Astrocyte (in vitro differentiated cells and primary cell): ENCODE measurements at regions not wholly inside any gene's neighbourhood (a gene's known extent, or its start where the extent isn't known, plus 50 kb on each side); places are given as distances from the start of the nearest gene placed in this dataset.

ENCODE experiments used
- CTCF ChIP-seq: IDR thresholded peaks from 2 replicates; pipeline ENCODE4 v1.5.1; 2011; ENCODE audit warnings: low read depth, mild to moderate bottlenecking, inconsistent platforms, low read length, moderate library complexity; ENCODE audit not compliant: insufficient read depth
- EZH2 ChIP-seq: IDR thresholded peaks from 2 replicates; pipeline ENCODE4 v1.6.1; 2012; ENCODE audit warnings: mild to moderate bottlenecking, low read length, inconsistent platforms; ENCODE audit not compliant: insufficient read depth

DNA sequence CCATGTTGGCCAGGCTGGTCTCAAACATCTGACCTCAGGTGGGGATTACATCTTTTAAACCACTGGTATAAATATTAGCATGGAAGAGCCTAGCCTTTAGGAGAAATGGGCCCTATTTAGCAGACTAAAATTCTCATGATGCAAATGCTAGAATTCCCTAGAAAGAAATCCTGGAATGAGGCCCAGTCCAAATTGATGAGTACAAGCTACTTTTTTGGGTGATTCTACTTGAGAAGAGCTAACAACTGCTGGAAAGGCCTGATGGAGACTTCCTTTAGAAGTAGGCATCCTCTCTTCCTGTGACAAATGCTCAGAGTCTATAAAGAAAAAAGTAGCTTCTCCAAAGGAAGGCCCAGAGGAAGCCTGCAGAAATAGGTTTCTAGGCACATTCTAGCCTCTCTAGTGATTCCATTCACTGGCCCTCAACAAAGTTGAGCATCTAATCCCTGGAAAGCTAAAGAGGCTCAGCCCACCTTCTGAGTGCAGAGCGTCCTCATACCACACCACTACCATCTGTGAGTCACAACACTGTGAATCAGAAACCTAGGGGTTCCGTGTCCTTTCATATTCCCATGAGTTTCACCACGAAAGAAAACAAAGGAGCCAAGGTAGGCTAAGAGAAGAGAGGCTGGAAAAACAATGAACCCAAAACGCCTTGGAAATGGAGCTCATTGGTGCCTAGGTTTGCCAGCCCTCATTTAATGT is 183.1 kb downstream of the C1D start:
- no peak for TF ChIP-seq CTCF
- TF ChIP-seq EZH2: no peak
